Astrocyte (in vitro differentiated cells and primary cell): ENCODE measurements at regions not wholly inside any gene's neighbourhood (a gene's known extent, or its start where the extent isn't known, plus 50 kb on each side); places are given as distances from the start of the nearest gene placed in this dataset.

Experiments used
- DNase-seq: peaks from one replicate; pipeline ENCODE4 v3.0.0-alpha.2; 2010; ENCODE audit warnings: low read depth
- FAIRE-seq: peaks from 2 replicates; lab custom pipeline; 2011; peaks lifted over from hg19 to GRCh38; lab: Jason Lieb, UNC
- H2AFZ ChIP-seq: 2 replicates; pipeline ENCODE4 v1.6.0; 2012; ENCODE audit warnings: low read depth, low read length, inconsistent platforms
- H3K27ac ChIP-seq: 2 replicates; pipeline ENCODE4 v1.5.1; 2011; ENCODE audit warnings: low read depth, low read length, inconsistent platforms
- H3K27me3 ChIP-seq: 2 replicates; pipeline ENCODE4 v1.6.0; 2011; ENCODE audit warnings: low read length, inconsistent platforms; ENCODE audit not compliant: insufficient read depth
- H3K36me3 ChIP-seq: 2 replicates; pipeline ENCODE4 v1.5.1; 2011; ENCODE audit warnings: low read length, inconsistent platforms; ENCODE audit not compliant: insufficient read depth
- H3K4me1 ChIP-seq: 2 replicates; pipeline ENCODE4 v1.5.1; 2011; ENCODE audit warnings: low read length, inconsistent platforms; ENCODE audit not compliant: insufficient read depth
- H3K4me2 ChIP-seq: 2 replicates; pipeline ENCODE4 v1.6.0; 2012; ENCODE audit warnings: low read length, inconsistent platforms
- H3K4me3 ChIP-seq: 2 replicates; pipeline ENCODE4 v1.5.1; 2011; ENCODE audit warnings: low read depth, mild to moderate bottlenecking, low read length, inconsistent platforms; ENCODE audit not compliant: insufficient read depth
- H3K79me2 ChIP-seq: 2 replicates; pipeline ENCODE4 v1.6.0; 2012; ENCODE audit warnings: mild to moderate bottlenecking, low read length, inconsistent platforms; ENCODE audit not compliant: insufficient read depth
- H3K9ac ChIP-seq: 2 replicates; pipeline ENCODE4 v1.6.0; 2012; ENCODE audit warnings: mild to moderate bottlenecking, low read length, inconsistent platforms
- H3K9me3 ChIP-seq: 2 replicates; pipeline ENCODE4 v1.5.1; 2012; ENCODE audit warnings: low read depth, mild to moderate bottlenecking, low read length, inconsistent platforms; ENCODE audit not compliant: insufficient read depth
- H4K20me1 ChIP-seq: 2 replicates; pipeline ENCODE4 v1.6.0; 2012; ENCODE audit warnings: low read length, inconsistent platforms; ENCODE audit not compliant: insufficient read depth
- H3K27ac Mint-ChIP-seq: one replicate; pipeline ENCODE4 v1.8.0; 2021; ENCODE audit warnings: mild to moderate bottlenecking, mixed read lengths; ENCODE audit not compliant: unreplicated experiment
- H3K27me3 Mint-ChIP-seq: one replicate; pipeline ENCODE4 v1.8.0; 2021; ENCODE audit warnings: low read depth, mixed read lengths; ENCODE audit not compliant: unreplicated experiment
- H3K36me3 Mint-ChIP-seq: one replicate; pipeline ENCODE4 v1.8.0; 2021; ENCODE audit warnings: low read depth, mixed read lengths; ENCODE audit not compliant: unreplicated experiment
- H3K4me1 Mint-ChIP-seq: one replicate; pipeline ENCODE4 v1.8.0; 2021; ENCODE audit warnings: low read depth, mixed read lengths; ENCODE audit not compliant: unreplicated experiment
- H3K4me3 Mint-ChIP-seq: one replicate; pipeline ENCODE4 v1.8.0; 2021; ENCODE audit warnings: mild to moderate bottlenecking, moderate library complexity, mixed read lengths; ENCODE audit not compliant: unreplicated experiment
- H3K9me3 Mint-ChIP-seq: one replicate; pipeline ENCODE4 v1.8.0; 2021; ENCODE audit warnings: mild to moderate bottlenecking, mixed read lengths; ENCODE audit not compliant: unreplicated experiment
- EZH2 ChIP-seq: IDR thresholded peaks from 2 replicates; pipeline ENCODE4 v1.6.1; 2012; ENCODE audit warnings: mild to moderate bottlenecking, low read length, inconsistent platforms; ENCODE audit not compliant: insufficient read depth
- TF ChIP-seq, protein P1 (sequence below): IDR thresholded peaks from 2 replicates; pipeline ENCODE4 v1.5.1; 2011; ENCODE audit warnings: low read depth, mild to moderate bottlenecking, inconsistent platforms, low read length, moderate library complexity; ENCODE audit not compliant: insufficient read depth

DNA sequence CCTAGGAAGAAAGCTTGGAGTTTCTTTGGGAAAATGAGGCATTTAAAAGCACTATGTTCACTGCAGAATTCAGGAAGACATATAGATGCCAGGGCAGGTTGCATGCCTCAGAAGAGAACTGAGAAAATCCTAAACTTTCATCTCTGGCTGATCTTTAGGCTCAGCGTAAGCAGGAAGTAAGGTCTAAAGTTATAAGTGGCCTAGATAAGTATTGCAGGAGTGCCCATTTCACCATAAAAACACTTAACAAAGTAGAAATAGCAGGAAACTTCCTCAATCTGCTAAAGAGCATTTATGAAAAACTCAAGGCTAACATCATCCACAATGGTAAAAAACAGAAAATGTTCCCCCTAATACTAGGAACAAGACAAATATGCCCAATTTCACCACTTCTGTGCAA, 320.3 kb downstream of the BMP2 start:
- no peaks in the 10 kb centered on the region for H3K36me3 Mint-ChIP-seq

DNA sequence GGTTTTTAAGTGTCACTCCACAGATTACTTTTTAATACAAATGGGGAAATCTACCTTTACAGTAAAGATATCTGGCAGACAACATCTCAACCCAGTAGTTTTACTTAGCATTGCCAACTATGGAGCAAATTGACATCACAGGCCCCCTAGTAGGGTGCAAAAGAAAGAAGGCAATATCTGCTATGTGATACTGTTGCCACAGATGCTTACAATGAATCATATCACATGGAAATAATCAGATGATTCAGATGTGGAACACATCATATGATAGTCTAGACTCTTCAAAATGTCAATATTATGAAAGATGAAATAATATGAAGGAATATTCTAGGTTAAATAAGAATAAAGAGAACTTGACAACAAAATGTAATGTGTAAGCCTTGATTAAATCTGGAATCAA, 322.5 kb downstream of the BMP2 start:
- Histone ChIP-seq H3K9me3 (no peaks in the 10 kb centered on the region), H4K20me1 (no peaks in the 10 kb centered on the region), H3K4me1 (no peaks in the 10 kb centered on the region), H3K4me2 (no peak overlapping the region), H3K27ac (no peak overlapping the region), H2AFZ (no peak overlapping the region), H3K27me3 (no peaks in the 10 kb centered on the region), H3K4me3 (no peak overlapping the region), H3K9ac (no peak overlapping the region), H3K79me2 (no peaks in the 10 kb centered on the region), H3K36me3 (no peaks in the 10 kb centered on the region)
- no peak overlapping the region for H3K27ac Mint-ChIP-seq
- H3K4me3 Mint-ChIP-seq: no peak overlapping the region
- H3K36me3 Mint-ChIP-seq: no peaks in the 10 kb centered on the region
- no peak for DNase-seq
- TF ChIP-seq EZH2: no peak
- TF ChIP-seq, protein P1, sequence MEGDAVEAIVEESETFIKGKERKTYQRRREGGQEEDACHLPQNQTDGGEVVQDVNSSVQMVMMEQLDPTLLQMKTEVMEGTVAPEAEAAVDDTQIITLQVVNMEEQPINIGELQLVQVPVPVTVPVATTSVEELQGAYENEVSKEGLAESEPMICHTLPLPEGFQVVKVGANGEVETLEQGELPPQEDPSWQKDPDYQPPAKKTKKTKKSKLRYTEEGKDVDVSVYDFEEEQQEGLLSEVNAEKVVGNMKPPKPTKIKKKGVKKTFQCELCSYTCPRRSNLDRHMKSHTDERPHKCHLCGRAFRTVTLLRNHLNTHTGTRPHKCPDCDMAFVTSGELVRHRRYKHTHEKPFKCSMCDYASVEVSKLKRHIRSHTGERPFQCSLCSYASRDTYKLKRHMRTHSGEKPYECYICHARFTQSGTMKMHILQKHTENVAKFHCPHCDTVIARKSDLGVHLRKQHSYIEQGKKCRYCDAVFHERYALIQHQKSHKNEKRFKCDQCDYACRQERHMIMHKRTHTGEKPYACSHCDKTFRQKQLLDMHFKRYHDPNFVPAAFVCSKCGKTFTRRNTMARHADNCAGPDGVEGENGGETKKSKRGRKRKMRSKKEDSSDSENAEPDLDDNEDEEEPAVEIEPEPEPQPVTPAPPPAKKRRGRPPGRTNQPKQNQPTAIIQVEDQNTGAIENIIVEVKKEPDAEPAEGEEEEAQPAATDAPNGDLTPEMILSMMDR: no peak
- no peaks in the 10 kb centered on the region for H3K9me3 Mint-ChIP-seq
- H3K4me1 Mint-ChIP-seq: no peaks in the 10 kb centered on the region
- FAIRE-seq: no peak
- H3K27me3 Mint-ChIP-seq: peaks cover 8% of the 10 kb centered on the region

More for the DNA sequence above, 320.3 kb downstream of the BMP2 start:
- no peak overlapping the region for H3K4me2 ChIP-seq
- no peaks in the 10 kb centered on the region for H3K9me3 ChIP-seq
- no peaks in the 10 kb centered on the region for H3K36me3 ChIP-seq
- H4K20me1 ChIP-seq: no peaks in the 10 kb centered on the region
- H3K4me1 Mint-ChIP-seq: no peaks in the 10 kb centered on the region
- no peaks in the 10 kb centered on the region for H3K9me3 Mint-ChIP-seq
- no peak for DNase-seq
- no peak overlapping the region for H3K27ac Mint-ChIP-seq
- no peak for TF ChIP-seq EZH2
- TF ChIP-seq, protein P1: no peak
- no peak overlapping the region for H3K27ac ChIP-seq
- no peak overlapping the region for H2AFZ ChIP-seq
- H3K4me3 Mint-ChIP-seq: no peak overlapping the region
- no peaks in the 10 kb centered on the region for H3K27me3 ChIP-seq
- H3K79me2 ChIP-seq: no peaks in the 10 kb centered on the region
- peaks cover 8% of the 10 kb centered on the region for H3K27me3 Mint-ChIP-seq
- no peak overlapping the region for H3K4me3 ChIP-seq
- H3K9ac ChIP-seq: no peak overlapping the region
- H3K4me1 ChIP-seq: no peaks in the 10 kb centered on the region
- no peak for FAIRE-seq

DNA sequence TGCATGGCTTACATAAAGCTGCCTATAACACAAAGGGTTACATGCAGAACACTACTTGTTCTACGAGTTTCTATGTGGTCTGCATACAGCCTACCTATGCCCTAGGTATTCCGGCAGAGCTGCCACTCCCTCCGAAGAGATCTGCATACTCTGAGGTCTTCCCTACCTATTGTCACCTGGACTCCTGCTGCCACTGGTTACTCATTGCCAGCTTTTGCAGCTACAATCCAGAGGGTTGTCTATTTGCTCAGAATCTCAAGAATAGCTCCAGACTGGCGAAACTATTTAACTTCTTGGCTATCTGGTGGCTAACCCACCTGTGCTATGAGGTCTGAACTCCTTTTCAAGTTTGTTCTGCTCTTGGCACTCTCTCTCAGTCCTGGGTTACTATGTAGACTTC, 323.3 kb downstream of the BMP2 start:
- Histone ChIP-seq H3K9ac (no peak overlapping the region), H3K9me3 (no peaks in the 10 kb centered on the region), H4K20me1 (no peaks in the 10 kb centered on the region), H3K79me2 (no peaks in the 10 kb centered on the region), H3K4me3 (no peak overlapping the region), H3K36me3 (no peaks in the 10 kb centered on the region), H3K27me3 (no peaks in the 10 kb centered on the region), H3K27ac (no peak overlapping the region), H3K4me1 (no peaks in the 10 kb centered on the region), H2AFZ (no peak overlapping the region), H3K4me2 (no peak overlapping the region)
- H3K9me3 Mint-ChIP-seq: no peaks in the 10 kb centered on the region
- DNase-seq: no peak
- H3K4me3 Mint-ChIP-seq: no peak overlapping the region
- no peaks in the 10 kb centered on the region for H3K4me1 Mint-ChIP-seq
- peaks cover 8% of the 10 kb centered on the region for H3K27me3 Mint-ChIP-seq
- no peaks in the 10 kb centered on the region for H3K36me3 Mint-ChIP-seq
- TF ChIP-seq EZH2: no peak
- TF ChIP-seq, protein P1: no peak
- no peak for FAIRE-seq
- no peak overlapping the region for H3K27ac Mint-ChIP-seq
